ENCODE measurements at regions not wholly inside any gene's neighbourhood (a gene's known extent, or its start where the extent isn't known, plus 50 kb on each side); places are given as distances from the start of the nearest gene placed in this dataset.

DNA sequence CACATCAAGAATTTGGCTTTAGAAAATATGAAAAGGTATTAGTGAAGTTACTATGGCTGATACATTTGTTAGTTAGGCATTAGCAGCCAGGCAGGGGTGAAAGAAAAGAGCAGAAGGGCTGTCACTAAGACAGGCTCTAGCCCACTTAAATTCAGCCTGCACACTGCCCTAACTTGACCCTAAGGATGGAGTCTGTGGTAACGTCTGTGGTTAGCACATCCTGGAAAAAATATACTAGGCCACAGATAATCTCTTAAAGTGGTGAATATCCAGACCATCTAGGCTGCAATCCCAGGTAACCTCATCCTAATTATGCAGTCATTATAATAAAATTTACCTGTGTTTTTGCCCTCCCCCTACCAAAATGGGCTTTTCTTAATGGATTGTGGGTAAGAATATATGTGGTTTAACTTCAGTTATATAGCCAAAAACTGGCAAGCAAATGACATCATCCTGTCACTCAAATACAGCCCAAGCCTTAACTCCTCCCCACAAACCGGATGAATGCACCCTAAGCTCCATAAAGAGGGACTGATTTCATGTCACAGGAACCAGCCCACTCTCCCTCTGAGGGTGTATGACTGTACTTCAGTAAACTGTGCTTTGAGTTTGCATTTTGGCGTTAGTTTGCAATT is 440.9 kb downstream of the LRFN5 start:
- no peak for TF ChIP-seq EZH2 (IDR thresholded peaks at IDR 0.05; ENCODE audit: borderline replicate concordance, low read depth, low read length, severe bottlenecking)
- TF ChIP-seq, protein P1, sequence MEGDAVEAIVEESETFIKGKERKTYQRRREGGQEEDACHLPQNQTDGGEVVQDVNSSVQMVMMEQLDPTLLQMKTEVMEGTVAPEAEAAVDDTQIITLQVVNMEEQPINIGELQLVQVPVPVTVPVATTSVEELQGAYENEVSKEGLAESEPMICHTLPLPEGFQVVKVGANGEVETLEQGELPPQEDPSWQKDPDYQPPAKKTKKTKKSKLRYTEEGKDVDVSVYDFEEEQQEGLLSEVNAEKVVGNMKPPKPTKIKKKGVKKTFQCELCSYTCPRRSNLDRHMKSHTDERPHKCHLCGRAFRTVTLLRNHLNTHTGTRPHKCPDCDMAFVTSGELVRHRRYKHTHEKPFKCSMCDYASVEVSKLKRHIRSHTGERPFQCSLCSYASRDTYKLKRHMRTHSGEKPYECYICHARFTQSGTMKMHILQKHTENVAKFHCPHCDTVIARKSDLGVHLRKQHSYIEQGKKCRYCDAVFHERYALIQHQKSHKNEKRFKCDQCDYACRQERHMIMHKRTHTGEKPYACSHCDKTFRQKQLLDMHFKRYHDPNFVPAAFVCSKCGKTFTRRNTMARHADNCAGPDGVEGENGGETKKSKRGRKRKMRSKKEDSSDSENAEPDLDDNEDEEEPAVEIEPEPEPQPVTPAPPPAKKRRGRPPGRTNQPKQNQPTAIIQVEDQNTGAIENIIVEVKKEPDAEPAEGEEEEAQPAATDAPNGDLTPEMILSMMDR (IDR thresholded peaks at IDR 0.05; ENCODE audit: borderline replicate concordance, extremely low read depth, low read length, poor library complexity, severe bottlenecking): no peak
- no peak for DNase-seq
- H3K27me3 ChIP-seq (ENCODE audit: insufficient read depth, low read length, poor library complexity): no peaks in the 10 kb centered on the region
- no peaks in the 10 kb centered on the region for H3K4me1 ChIP-seq (ENCODE audit: insufficient read depth, low read length)
- no peak overlapping the region for H3K4me2 ChIP-seq (ENCODE audit: insufficient read depth, low read length)
- no peaks in the 10 kb centered on the region for H4K20me1 ChIP-seq (ENCODE audit: insufficient read depth, low read length)
- H3K4me3 ChIP-seq (ENCODE audit: low read depth in 1 of 2, low read length in 2 of 2): no peak overlapping the region
- no peak for ATAC-seq (ENCODE audit: insufficient read depth, low read depth)
- H2AFZ ChIP-seq (ENCODE audit: low read depth, low read length): no peak overlapping the region
- H3K36me3 ChIP-seq (ENCODE audit: insufficient read depth, low read length): no peaks in the 10 kb centered on the region
- H3K27ac ChIP-seq (ENCODE audit: low read length): no peak overlapping the region
- H3K9ac ChIP-seq (ENCODE audit: low read depth, low read length): no peak overlapping the region
- H3K79me2 ChIP-seq (ENCODE audit: insufficient read depth, low read length): no peaks in the 10 kb centered on the region
- no peaks in the 10 kb centered on the region for H3K9me3 ChIP-seq (ENCODE audit: insufficient read depth, low read length, severe bottlenecking)

DNA sequence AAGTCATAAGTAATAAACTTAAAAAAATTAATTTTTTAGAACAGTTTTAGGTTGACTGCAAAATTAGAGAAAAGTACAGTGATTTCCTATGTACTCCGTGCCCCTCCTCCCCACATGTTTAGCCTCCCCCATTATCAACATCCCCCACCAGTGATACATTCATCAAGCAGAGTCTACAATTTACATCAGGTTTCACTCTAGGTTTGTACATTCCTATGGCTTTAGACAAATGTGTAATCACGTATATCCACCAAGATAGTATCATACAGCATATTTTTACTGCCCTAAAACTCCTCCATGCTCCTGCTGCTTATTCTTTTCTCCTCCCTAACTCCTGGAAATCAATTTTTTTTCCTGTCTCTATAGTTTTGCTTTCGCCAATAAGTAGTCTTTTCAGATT is 438.7 kb downstream of the LRFN5 start:
- no peak for TF ChIP-seq EZH2 (IDR thresholded peaks at IDR 0.05; ENCODE audit: borderline replicate concordance, low read depth, low read length, severe bottlenecking)
- TF ChIP-seq, protein P1 (IDR thresholded peaks at IDR 0.05; ENCODE audit: borderline replicate concordance, extremely low read depth, low read length, poor library complexity, severe bottlenecking): no peak
- no peaks in the 10 kb centered on the region for H3K9me3 ChIP-seq (ENCODE audit: insufficient read depth, low read length, severe bottlenecking)

DNA sequence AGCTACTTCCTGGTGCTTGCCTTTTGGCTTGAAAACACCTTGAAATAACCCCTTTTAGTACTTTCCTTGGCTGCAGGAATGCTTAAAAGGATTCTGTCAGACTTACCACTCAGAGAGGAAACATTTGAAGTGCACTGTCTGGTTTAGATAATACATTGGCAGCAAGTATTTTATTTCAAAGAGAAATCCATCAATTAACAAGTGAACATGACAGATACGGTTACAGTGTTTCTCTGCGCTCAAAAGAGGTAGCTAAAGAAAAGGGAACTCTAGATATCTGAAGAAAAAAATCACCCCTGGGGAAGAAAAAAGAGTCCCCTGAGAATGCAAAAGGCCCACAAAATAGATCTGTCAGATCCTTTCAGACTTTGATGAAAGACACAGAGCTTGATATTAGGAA is 421.9 kb downstream of the LRFN5 start:
- no peak overlapping the region for H3K4me3 ChIP-seq (ENCODE audit: low read depth in 1 of 2, low read length in 2 of 2)
- no peak for TF ChIP-seq EZH2 (IDR thresholded peaks at IDR 0.05; ENCODE audit: borderline replicate concordance, low read depth, low read length, severe bottlenecking)
- TF ChIP-seq, protein P1 (IDR thresholded peaks at IDR 0.05; ENCODE audit: borderline replicate concordance, extremely low read depth, low read length, poor library complexity, severe bottlenecking): no peak
- no peaks in the 10 kb centered on the region for H3K9me3 ChIP-seq (ENCODE audit: insufficient read depth, low read length, severe bottlenecking)
- H3K9ac ChIP-seq (ENCODE audit: low read depth, low read length): no peak overlapping the region
- no peak overlapping the region for H3K27ac ChIP-seq (ENCODE audit: low read length)
- H3K4me1 ChIP-seq (ENCODE audit: insufficient read depth, low read length): no peaks in the 10 kb centered on the region
- no peaks in the 10 kb centered on the region for H3K27me3 ChIP-seq (ENCODE audit: insufficient read depth, low read length, poor library complexity)
- ATAC-seq (ENCODE audit: insufficient read depth, low read depth) (no peak), DNase-seq (no peak)
- no peaks in the 10 kb centered on the region for H3K36me3 ChIP-seq (ENCODE audit: insufficient read depth, low read length)
- H4K20me1 ChIP-seq (ENCODE audit: insufficient read depth, low read length): no peaks in the 10 kb centered on the region
- no peak overlapping the region for H3K4me2 ChIP-seq (ENCODE audit: insufficient read depth, low read length)
- H3K79me2 ChIP-seq (ENCODE audit: insufficient read depth, low read length): no peaks in the 10 kb centered on the region
- no peak overlapping the region for H2AFZ ChIP-seq (ENCODE audit: low read depth, low read length)

More for the DNA sequence above, 438.7 kb downstream of the LRFN5 start:
- Histone ChIP-seq H2AFZ (ENCODE audit: low read depth, low read length) (no peak overlapping the region), H3K27ac (ENCODE audit: low read length) (no peak overlapping the region), H4K20me1 (ENCODE audit: insufficient read depth, low read length) (no peaks in the 10 kb centered on the region), H3K4me1 (ENCODE audit: insufficient read depth, low read length) (no peaks in the 10 kb centered on the region), H3K4me2 (ENCODE audit: insufficient read depth, low read length) (no peak overlapping the region), H3K79me2 (ENCODE audit: insufficient read depth, low read length) (no peaks in the 10 kb centered on the region), H3K9ac (ENCODE audit: low read depth, low read length) (no peak overlapping the region), H3K27me3 (ENCODE audit: insufficient read depth, low read length, poor library complexity) (no peaks in the 10 kb centered on the region), H3K36me3 (ENCODE audit: insufficient read depth, low read length) (no peaks in the 10 kb centered on the region), H3K4me3 (ENCODE audit: low read depth in 1 of 2, low read length in 2 of 2) (no peak overlapping the region)
- no peak for DNase-seq
- ATAC-seq (ENCODE audit: insufficient read depth, low read depth): no peak

Data from DND-41 (cell line).